ENCODE measurements at regions not wholly inside any gene's neighbourhood (a gene's known extent, or its start where the extent isn't known, plus 50 kb on each side); places are given as distances from the start of the nearest gene placed in this dataset.

- Histone ChIP-seq H3K4me3 (IDR thresholded peaks at IDR 0.05; ENCODE audit: insufficient read depth, low read depth, low read length) (no peak overlapping the region), H3K36me3 (ENCODE audit: insufficient read depth) (no peaks in the 10 kb centered on the region), H4K20me1 (ENCODE audit: insufficient read depth) (no peaks in the 10 kb centered on the region), H3K27me3 (ENCODE audit: insufficient read depth, low read depth) (no peaks in the 10 kb centered on the region), H2AFZ (ENCODE audit: low read depth) (no peak overlapping the region), H3K9ac (no peak overlapping the region), H3K4me1 (ENCODE audit: low read depth, poor library complexity, severe bottlenecking) (no peaks in the 10 kb centered on the region), H3K27ac (no peak overlapping the region), H3K4me2 (no peak overlapping the region), H3K79me2 (ENCODE audit: insufficient read depth, low read depth) (no peaks in the 10 kb centered on the region)
- TF ChIP-seq CTCF (conservative IDR thresholded peaks at IDR 0.05; ENCODE audit: low read depth, low read length), result no peak
Observed at GRCh38 chr7:91657483-91658071, 222.9 kb downstream of the MTERF1 start.

GRCh38 chr7:91659096-91659495, 221.4 kb downstream of the MTERF1 start:
- Histone ChIP-seq H3K4me1 (ENCODE audit: low read depth, poor library complexity, severe bottlenecking) (no peaks in the 10 kb centered on the region), H3K79me2 (ENCODE audit: insufficient read depth, low read depth) (no peaks in the 10 kb centered on the region), H3K36me3 (ENCODE audit: insufficient read depth) (no peaks in the 10 kb centered on the region), H3K9ac (no peak overlapping the region), H3K4me2 (no peak overlapping the region), H3K27me3 (ENCODE audit: insufficient read depth, low read depth) (no peaks in the 10 kb centered on the region), H3K4me3 (IDR thresholded peaks at IDR 0.05; ENCODE audit: insufficient read depth, low read depth, low read length) (no peak overlapping the region), H4K20me1 (ENCODE audit: insufficient read depth) (no peaks in the 10 kb centered on the region), H2AFZ (ENCODE audit: low read depth) (no peak overlapping the region), H3K27ac (no peak overlapping the region)
- TF ChIP-seq CTCF (conservative IDR thresholded peaks at IDR 0.05; ENCODE audit: low read depth, low read length), result no peak

GRCh38 chr7:91660734-91661356, 219.7 kb downstream of the MTERF1 start:
- Histone ChIP-seq H2AFZ (ENCODE audit: low read depth) (no peak overlapping the region), H4K20me1 (ENCODE audit: insufficient read depth) (no peaks in the 10 kb centered on the region), H3K79me2 (ENCODE audit: insufficient read depth, low read depth) (no peaks in the 10 kb centered on the region), H3K27me3 (ENCODE audit: insufficient read depth, low read depth) (no peaks in the 10 kb centered on the region), H3K27ac (no peak overlapping the region), H3K4me2 (no peak overlapping the region), H3K9ac (no peak overlapping the region), H3K4me1 (ENCODE audit: low read depth, poor library complexity, severe bottlenecking) (no peaks in the 10 kb centered on the region), H3K36me3 (ENCODE audit: insufficient read depth) (no peaks in the 10 kb centered on the region), H3K4me3 (IDR thresholded peaks at IDR 0.05; ENCODE audit: insufficient read depth, low read depth, low read length) (no peak overlapping the region)
- no peak for TF ChIP-seq CTCF (conservative IDR thresholded peaks at IDR 0.05; ENCODE audit: low read depth, low read length)

- H3K4me3 ChIP-seq (IDR thresholded peaks at IDR 0.05; ENCODE audit: insufficient read depth, low read depth, low read length), result no peak overlapping the region
- no peaks in the 10 kb centered on the region for H3K27me3 ChIP-seq (ENCODE audit: insufficient read depth, low read depth)
- no peak overlapping the region for H2AFZ ChIP-seq (ENCODE audit: low read depth)
- no peak overlapping the region for H3K4me2 ChIP-seq
- H3K9ac ChIP-seq, result no peak overlapping the region
- H3K36me3 ChIP-seq (ENCODE audit: insufficient read depth), result no peaks in the 10 kb centered on the region
- no peaks in the 10 kb centered on the region for H4K20me1 ChIP-seq (ENCODE audit: insufficient read depth)
- H3K79me2 ChIP-seq (ENCODE audit: insufficient read depth, low read depth), result no peaks in the 10 kb centered on the region
- no peaks in the 10 kb centered on the region for H3K4me1 ChIP-seq (ENCODE audit: low read depth, poor library complexity, severe bottlenecking)
- H3K27ac ChIP-seq, result no peak overlapping the region
- no peak for TF ChIP-seq CTCF (conservative IDR thresholded peaks at IDR 0.05; ENCODE audit: low read depth, low read length)
Observed at GRCh38 chr7:91661727-91662126, 218.8 kb downstream of the MTERF1 start.

All from KMS-11 (cell line).